ENCODE measurements at regions not wholly inside any gene's neighbourhood (a gene's known extent, or its start where the extent isn't known, plus 50 kb on each side); places are given as distances from the start of the nearest gene placed in this dataset.

DNA sequence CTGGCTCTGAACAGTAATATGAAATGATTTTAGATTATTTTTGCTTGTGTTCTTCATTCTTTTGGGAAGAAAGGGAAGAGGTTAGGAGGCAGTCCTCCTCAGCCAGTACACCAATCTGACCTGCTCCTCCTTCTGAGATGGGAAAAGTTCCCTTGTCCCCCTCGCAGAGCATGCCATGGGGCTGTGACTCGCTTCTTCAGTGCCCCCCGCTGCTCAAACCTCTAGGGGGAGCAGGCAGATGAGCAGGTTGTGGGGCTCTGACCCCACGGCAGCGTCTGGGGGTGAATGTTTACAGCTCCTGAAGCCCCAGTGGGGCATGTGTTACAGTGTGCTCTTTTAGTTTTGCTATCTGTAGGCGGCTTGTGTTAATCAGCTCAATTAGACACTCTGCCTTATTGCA lies 50.9 kb upstream of the KLF9 start:
- no peak for TF ChIP-seq POLR2A (IDR thresholded peaks at IDR 0.05)
- TF ChIP-seq CTCF (IDR thresholded peaks at IDR 0.05), result no peak
